Amygdala (tissue), 56 donors: ENCODE measurements at regions not wholly inside any gene's neighbourhood (a gene's known extent, or its start where the extent isn't known, plus 50 kb on each side); places are given as distances from the start of the nearest gene placed in this dataset.
"Not testable (repeated sequence)": the region's sequence is repeated elsewhere in the genome, so short reads cannot be mapped to it uniquely, and the experiment has no call there.

Experiments
- DNase-seq, 56 donors: peaks; one replicate each; lab custom pipeline; 2025; lab: John Stamatoyannopoulos, UW

DNA sequence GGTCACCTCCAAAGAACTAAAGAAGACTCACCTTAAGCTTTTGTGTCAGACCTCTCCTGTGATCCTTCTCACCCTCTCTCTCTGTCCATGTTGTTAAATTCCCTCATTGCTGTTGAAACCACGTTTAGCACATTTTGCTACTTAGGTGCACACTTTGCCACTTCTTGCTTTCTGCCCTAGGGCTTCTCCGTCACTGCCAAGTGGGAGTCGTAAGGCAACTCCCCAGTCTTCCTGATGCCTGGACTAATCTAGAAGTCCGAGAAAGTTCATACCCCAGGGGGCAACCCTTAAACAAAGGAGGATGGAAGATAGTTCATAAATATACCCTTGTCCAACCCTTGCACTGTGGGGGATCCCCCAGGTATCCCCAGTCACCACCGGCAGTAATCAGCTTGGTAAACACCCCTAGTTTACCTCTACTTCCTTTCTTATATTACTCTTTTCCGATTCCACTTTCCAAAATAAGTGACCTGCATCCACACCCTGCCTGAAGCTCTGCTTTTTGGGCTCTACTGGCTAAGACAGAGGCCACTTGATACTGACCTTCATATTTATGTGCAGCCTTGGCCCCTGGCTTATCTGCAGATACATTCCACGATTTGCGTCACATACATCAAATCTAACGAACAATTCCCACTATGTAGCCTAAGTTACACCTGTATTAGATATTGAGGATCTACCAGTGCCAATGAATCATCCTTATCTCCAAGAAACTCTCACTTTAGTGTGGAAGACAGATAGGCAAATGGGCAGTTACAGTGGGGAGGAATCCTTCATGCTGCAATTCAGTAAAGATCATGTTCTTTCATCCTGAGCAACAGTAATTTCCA, 776.2 kb downstream of the RNF144A start:
- no peak for DNase-seq

DNA sequence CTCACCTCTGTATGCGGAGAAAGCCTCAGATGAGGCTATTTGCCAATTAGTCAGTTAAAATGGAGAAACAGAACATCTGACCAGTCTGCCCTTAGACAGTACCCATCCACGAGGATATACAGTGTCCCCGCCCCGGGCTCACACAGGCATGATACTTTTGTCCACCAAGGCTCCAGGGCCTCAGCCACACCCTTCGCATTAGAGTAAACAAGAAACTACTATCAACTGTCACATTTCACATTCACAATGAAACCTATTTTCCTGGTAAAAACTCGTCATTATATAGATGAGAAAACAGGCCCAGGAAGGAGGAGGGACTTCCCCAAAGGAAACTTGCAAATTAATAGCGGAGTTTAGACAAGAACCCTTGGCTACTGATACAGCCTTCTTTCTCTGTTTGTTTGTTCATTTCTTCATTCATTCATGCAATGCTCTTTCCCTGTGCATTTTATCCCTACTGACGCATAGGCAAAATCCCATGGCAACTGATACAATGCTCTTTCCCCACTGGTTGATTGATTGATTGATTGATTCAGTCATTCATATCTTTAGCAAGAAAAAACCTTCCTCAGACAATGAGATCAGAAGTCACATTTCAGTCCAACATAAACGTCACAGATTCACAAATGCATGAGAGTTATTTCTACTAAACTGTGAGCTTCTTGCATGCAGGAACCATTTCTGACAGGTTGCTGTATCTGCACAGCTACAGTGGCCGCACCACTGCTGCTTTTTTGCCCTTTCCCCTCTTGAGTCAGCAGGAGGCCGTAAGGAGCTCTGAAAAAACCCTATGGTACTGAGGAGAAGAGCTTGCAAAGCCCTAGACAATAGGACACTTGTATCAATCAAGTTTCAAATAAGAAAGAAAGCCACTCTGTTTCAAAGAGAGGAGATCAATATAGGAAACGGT, 777.1 kb downstream of the RNF144A start:
- no peak for DNase-seq

DNA sequence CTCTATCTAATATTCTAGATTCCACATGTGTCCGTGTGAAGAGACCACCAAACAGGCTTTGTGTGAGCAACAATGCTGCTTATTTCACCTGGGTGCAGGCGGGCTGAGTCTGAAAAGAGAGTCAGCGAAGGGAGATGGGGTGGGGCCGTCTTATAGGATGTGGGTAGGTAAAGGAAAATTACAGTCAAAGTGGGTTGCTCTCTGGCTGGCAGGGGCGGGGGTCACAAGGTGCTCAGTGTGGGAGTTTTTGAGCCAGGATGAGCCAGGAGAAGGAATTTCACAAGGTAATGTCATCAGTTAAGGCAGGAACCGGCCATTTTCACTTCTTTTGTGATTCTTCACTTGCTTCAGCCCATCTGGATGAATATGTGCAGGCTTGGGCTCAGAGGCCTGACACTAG, 779.3 kb downstream of the RNF144A start:
- DNase-seq, result not testable (repeated sequence)

DNA sequence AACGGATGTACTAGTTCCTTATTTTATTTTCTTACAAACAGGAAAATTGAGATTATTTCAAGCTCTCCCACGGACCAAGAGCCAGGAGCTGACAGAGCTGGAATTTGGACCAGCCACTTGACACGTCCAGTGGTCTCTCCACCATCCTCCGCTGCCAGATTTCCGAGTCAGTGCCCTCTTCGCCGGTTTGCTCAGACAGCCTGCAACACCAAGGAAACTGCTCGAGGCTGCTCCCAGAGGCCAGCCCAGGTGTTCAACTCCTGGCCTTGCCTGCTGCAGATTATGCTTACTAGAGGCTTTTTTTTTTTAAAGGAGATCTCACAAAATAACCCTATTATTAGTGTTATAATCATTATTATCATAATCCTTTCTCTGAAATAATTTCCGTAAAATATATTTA, 779.8 kb downstream of the RNF144A start:
- DNase-seq, result no peak

DNA sequence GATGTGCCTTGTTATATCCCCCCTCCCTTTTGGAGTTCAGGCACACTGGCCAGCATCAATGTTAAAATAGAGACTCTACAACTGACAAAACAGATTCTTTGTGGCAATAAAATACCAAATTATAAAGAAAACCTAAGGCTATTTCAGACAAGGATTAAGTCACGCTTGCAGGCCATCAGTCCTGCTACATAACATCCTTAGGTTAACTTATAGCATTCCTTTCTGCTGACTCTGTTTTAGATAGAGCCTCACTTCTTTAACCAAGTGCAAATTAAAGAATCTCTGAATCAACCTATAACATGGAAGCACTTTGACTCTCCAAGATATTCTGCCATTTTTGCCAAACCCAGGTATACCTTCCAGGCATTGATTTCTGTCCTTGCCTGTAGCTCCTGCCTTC, 784.6 kb downstream of the RNF144A start:
- no peak for DNase-seq

DNA sequence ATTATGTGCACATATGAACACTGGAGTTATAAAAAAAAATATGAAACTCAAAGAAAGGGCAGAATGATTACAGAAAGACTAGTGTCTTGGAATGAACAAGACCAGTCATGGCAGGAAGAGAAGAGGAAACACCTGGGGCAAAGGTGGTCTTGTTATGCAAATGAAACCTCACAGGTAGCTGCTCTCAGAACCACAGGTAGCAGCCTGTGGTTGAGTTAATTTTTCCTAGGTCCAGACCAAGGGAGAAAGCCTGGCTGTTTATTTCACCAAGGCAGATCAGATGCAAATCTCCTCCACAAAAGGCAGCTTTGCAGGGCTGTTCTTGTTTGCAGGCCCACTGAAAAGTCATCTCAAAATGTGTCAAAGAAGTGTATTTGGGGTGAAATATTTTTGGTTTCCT, 785.8 kb downstream of the RNF144A start:
- no peak for DNase-seq

DNA sequence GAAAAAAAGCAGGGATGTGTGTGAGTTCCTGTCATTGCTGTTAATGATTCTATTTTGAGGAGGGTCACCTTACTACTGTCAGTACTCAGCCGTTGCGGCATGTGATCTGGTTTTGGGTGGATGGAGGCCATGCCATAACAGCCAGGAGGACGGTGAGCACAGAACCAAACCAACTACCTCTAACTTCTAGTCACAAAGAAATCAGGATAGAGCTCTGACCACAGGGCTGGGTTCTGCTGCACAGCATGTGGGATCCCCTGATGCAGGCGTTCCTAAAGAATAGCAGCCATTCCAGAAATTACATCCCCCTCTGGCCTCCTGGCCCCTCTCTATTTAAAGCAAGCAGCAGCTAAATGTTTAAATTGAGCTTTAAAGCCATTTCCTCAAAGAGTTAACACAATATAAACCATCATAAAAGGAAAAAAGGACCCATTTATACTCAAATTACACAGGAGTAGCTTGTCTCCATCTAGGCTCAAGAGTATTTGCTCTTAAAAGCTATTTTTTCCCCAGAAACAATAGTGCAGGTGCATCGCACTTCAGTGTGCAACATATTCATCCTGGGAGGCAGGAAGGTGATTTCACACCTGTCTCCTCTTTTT, 786.4 kb downstream of the RNF144A start:
- no peak for DNase-seq

DNA sequence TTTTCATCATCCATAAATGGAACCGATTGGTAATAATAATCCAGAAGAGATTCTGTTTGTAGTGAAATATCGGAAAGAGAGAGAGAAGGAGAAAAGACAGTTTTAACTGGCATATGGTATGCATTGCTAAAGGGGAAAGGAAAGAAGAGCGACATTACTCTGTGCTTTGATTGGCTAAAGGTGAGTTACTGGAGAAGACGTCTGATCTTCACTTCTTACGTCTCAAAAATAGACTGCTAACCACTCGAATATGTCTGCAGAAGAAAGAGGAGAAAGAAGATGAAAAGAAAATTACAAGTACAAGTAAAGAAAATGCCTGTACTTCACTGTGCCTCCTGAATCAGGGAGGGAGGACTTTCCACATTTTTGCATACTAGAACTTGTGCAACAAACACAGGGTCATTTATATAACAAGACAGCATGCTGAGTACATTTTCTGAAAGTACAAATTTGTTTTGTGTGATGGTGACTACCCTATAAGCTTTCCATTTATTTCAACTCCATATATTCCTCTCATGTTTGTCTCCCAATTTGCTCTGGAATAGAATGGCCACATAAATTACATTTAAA, 787.2 kb downstream of the RNF144A start:
- no peak for DNase-seq

DNA sequence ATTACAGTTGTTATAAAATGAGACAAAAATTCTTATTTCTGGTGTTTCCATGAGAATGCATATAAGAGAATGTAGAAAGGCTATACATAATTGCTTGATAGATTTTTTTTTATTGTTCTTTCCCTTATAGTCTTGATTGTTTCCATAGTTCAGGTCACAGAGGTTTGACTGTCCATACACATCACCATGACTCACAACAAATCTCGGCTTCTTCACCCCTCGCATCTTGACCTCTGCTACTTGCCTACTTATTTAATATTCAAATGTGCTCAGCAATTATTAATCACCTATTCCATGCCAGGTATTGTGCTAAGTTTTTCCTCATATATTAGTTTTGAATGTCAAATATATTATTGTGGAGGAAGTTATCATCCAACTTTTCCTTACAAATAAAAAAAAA, 789.6 kb downstream of the RNF144A start:
- no peak for DNase-seq

DNA sequence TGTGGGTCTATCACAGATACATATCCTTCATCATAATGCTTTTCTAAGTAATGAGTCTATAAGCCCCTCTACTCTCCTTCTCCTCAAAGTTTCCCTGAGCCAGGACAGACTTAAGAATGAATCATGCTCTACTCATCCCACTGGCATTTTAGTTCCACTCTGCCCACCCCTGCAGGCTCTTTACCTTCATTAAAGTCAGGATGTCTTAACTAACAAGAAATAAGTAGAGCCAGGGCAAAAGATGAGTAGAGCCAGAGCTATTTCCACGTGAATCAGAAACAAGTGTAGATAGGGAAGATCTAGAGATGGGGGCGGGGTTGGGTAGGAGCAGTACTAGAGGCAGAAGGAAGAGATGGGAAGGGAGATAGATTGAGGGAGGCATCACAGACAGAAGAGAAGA, 790.5 kb downstream of the RNF144A start:
- no peak for DNase-seq

DNA sequence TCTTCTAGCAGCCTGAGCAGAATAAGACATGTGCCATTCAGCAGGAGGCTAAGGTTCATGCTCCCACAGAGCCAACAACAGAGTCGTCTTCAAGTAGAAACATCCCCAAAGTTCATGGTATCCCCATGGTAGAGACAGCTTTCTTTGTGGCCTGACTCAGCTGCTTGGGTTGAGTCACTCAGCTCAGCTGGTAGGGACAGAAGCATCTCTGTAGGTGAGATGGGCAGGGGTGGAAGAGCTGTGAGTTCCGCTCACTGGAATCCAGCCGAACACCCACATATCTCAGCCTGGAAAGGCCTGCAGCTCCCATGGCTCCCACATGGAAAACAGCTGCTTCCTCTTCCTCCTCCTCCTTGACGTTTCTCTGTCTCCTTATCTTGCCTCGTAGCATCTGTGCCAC, 792.7 kb downstream of the RNF144A start:
- peak in 2 of 56 donors; percentile 1 to 3 for DNase-seq

DNA sequence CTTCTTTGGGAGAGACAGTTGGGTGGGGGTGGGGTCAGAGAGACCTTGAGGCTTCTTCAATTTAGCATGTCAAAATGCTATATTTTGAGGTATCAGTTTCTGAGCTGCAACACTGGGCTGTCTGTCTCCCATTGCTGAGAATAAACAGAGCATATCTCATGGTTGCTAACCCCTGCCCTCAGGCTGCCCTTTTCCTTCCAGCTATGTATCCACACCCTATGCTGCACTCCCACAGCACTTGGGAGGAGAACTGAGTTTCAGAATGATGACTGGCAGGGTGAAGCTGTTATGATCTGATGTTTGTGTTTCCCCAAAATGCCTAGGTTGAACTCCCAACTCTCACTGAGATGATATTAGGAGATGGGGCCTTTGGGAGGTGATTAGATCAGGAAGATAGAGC, 794.0 kb downstream of the RNF144A start:
- no peak for DNase-seq

DNA sequence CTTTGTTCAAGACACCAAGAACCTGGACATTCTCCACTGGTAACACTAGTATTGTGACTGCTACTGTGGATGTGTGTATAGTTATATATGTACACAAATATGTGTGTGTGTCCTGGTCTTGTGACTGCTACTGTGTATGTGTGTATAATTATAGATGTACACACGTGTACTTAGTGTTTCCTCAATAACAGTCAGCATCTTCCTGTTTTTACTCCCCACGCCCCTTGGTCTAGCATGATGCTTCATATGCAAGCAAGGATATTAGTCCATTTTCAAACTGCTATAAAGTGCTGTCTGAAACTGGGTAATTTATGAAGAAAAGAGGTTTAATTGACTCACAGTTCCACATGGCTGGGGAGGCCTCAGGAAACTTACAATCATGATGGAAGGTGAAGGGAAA, 802.7 kb downstream of the RNF144A start:
- DNase-seq, result no peak

DNA sequence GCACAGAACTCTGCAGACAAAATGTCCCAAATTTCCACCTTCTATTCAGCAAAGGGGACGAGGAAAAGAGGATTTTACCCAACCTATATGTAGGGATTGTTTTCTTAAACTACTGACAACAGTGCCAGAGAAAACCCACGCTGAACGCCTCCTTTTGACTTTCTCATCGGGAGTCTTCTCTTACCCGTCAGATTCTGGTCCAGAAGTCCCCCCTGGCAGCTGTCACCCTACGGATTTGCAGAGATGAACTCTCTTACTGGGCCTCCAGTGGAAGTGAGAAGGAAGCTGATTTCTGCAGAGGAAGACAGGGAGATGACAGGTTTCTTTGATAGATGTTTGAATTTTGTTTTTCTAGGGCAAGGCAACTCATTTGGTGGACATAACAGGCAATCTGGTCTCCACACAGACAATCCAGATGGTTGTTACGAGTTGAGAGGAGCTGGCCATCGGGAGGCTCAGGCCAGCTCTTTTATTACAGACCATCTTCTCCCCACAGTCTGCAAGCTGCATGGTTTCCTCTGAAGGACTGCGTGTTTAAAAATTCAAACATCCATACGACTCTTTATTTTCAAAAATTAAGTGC, 804.3 kb downstream of the RNF144A start:
- DNase-seq, result no peak

DNA sequence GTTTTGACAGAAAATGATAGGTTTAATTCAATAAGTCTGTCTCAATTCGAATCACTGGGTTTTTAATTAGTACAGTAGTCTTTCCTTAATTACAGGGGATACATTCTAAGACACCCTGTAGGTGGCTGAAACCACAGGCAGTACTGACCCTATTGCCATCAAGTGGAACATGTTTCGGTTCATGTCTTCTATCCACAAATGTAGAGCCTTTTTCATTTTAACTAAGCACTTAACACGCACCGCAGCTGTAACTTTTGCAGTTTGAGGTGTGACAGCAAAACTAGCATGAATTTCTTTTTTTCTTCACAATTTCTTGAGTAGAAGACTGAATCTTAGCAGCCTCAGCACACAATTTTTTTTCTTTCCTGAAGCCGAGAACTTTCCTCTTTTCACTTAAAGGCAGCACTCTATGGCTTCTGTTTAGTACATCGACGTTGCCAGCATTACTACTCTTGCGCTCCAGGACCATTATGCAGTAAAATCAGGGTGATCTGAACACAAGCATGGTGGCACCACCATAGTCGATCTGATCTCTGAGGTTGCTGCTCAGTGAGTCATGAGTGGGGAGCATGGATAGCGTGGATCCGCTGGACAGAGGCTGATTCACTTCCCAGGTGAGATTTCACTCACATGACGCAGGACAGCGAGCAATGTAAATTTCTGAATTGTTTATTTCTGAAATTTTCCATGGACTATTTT, 805.1 kb downstream of the RNF144A start:
- no peak for DNase-seq

DNA sequence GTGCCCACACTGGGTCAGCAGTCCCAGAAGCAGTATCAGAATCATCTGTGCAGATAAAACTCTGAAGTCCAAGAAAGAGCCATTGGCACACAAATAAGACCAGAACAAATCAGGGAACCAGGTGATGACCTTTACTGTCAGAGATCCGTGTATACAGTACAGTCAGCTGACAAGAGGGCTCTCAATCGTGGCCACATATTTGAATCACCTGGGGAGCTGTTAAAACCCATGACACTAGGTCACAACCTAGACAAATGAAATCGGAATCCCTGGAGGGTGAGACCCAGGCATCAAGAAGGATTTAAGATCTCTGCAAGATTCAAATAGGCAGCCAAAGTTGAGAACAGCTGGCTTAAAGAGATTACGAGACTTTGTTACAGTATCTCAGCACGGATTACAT, 807.1 kb downstream of the RNF144A start:
- no peak for DNase-seq

DNA sequence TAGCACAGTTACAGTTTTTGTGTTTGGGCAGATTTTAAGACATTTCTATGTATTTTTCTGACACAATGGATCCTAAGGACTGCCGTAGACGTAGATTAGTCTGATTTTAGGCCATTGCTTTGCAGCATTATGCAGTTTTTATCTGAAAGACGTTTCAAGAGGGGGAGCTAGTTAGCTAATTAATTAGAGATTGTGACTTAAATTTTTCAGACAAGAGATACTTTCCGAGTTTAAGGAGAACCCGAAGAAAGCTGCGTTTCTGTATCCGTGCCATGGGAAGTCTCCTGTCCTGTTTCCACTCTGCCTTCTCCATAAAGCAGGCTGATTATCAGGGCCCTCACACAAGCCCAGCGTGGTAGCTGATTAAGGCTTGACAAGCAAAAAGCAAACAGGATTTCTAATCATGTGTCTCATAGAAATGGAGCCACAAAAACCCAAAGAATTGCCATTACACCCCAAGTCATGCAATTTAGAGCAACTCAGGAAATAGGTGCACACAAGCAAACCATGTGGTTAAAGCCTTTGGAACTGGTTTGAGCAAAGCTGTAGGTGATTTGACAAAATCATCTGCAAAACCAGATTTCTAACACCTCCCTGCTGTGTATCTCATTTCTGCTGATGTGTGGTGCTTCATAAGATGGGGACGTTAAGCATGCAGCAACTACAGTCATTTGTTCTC, 808.1 kb downstream of the RNF144A start:
- DNase-seq, result peak in 2 of 56 donors; percentile 1 to 7

DNA sequence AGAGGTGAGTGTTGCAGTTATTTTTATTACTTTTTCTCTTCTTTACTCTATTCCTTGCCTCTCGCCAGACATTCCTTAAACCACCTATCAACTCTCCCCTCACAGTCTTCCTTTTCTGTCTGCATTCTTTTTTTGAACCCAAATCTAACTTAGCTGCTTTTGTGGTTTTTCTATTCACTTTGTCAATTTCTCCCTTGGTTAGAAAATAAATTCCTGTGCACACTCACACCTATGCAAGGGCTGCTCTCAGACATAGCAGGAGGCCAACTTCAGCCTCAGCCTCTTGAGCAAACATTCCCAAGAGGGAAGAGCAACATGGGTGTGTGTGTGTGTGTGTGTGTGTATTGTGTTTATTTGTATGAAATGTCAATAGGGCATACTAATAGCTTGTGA, 808.6 kb downstream of the RNF144A start:
- DNase-seq, result no peak

DNA sequence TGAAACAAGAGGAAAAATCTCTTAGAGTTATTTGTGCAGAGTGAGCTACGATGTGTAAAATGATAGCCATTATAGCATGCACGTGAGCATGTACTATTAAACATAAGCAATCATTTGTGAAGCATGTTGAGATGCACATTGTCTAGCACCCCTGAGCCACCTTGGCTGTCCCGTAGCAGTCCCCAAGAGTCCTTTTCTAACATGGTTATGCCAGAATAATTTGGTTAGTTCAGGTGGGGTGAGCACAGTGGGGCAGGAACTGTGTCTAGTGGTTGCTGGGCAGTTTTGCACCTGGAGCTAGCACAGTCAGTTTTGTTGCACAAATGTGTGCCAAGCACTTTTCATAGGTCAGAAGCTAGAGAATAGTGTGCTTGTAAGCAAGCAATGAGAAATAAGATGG, 809.8 kb downstream of the RNF144A start:
- DNase-seq, result no peak
